CD4-positive, alpha-beta T cell treated with Interferon gamma for 1 hour (primary cell): ENCODE measurements at regions not wholly inside any gene's neighbourhood (a gene's known extent, or its start where the extent isn't known, plus 50 kb on each side); places are given as distances from the start of the nearest gene placed in this dataset.
"Not testable (repeated sequence)": the region's sequence is repeated elsewhere in the genome, so short reads cannot be mapped to it uniquely, and the experiment has no call there.

Source experiments
- DNase-seq: peaks from one replicate; pipeline ENCODE4 v3.0.0-alpha.2; 2020

DNA sequence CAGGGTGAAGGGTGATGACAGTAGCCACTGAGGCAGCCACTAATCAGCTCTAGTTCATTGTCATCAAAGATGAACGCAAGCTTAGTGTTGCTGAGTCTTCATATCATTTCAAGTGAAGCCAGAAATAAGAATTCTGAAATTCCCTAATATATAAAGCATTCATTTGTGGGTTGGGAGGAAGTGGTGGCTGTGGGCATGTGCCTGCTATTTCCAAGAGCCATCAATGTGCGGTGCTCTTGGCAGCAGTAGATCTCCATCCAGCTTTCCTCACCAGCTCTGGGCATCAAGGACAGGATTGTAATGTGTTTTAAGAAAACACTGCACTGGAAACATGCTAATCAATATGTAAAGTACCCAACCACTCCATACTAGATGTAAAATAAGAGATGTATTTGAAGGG, 202.5 kb upstream of the AHR start:
- no peak for DNase-seq

DNA sequence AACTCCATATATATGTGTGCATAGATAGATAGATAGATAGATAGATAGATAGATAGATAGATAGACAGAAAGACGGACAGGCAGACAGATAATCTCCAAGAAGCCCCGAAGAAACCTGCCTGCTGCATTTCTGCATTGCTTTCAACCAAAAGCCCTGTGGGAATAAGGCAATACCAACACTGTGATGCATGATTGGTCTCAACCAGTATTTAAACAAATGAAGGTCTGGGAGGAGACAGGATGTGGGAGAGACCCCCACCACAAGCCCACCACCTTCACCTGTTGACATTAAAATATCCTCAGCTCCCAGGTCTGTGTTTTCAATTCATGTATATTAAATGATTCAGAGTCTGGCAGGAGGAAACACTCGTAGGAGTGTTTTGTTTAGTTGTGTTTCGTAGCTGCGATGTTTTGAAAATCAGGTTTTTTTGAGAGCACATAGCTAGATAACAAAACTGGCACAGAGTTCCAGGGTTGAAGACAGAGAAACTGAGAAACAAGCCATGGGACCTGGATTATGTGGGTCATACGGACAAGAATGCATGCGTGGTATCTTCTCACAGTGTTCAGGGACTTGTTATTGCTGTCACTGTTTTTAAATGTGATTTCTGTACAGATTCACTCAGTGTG, 200.7 kb upstream of the AHR start:
- no peak for DNase-seq

DNA sequence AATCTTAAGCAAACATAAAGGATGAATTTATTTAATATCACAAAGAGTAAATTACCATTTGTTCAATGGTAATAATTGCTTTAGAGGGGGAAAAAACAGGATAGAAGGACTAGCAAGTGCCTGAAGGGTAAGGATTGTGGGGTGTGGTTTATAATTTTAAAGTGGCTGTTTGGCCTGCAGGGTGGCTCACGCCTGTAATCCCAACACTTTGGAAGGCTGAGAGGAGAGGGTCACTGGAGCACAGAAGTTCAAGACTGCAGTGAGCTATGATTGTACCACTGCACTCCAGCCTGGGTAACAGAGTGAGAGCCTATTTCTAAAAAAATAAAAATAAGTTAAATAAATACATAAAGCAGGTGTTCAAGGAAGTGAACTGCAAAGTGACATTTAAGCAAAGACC, 199.9 kb upstream of the AHR start:
- DNase-seq: no peak

DNA sequence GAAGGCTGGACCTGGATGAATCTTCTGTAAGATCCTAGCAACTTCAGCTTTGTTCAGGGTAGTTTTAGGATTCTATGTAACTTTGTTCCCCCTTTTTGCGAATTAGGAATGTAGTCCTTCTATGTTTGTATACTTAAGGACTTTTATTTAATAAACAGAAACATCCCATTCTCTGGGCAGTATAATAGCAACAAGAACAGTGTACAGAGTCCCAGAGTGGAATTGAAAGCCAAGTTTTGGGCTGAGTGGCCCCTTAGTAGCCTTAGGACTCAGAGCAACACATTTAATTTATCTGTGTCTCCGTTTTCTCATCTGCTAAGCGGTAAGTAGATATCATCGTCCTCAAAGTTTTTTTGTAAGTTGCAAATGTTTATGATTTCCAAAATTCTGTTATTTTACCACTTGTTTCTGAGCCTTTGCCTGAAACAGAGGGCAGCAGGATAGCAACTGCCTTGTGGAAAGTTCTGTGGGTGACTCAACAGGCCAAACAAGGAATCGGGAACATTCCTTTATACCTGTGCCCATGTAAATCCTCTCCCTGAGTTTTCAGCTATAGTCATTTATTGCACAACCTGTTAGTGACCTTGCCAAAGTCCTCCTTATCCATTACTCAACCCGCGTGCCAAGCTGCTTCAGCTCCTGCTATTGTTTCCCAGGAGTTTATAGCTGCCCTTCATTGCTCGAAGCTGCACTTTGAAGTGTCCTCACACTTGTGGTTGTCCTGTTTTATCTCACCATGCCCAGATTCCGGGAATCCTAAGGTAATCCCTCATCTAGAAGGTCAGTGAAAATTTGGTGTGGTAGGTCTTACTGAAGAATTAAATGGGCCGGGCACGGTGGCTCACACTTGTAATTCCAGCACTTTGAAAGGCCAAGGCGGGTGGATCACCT, 199.1 kb upstream of the AHR start:
- DNase-seq: no peak

- not testable (repeated sequence) for DNase-seq
Observed at GRCh38 chr7:17099974-17100509, 198.4 kb upstream of the AHR start.

- DNase-seq: no peak
Observed at GRCh38 chr7:17101207-17101696, 197.2 kb upstream of the AHR start.

DNA sequence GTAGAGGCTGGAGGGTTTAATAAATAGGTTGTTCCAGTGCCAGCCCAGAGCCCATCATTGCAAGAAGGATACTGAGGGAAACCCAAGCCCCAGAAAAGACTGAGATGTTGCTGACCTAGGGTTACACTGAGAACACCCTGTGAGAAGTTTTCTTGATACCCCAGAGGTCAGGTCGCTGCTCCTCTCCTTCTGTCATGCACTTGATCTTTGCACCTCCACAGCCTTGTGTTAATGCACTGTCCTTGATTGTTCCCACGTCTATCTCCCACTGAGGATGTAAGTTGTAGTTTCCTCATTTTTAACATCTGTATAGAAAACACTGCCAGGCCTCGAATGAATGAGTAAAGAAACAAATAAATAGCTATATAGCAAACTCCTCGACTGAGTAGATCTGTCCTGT, 195.3 kb upstream of the AHR start:
- DNase-seq: no peak

DNA sequence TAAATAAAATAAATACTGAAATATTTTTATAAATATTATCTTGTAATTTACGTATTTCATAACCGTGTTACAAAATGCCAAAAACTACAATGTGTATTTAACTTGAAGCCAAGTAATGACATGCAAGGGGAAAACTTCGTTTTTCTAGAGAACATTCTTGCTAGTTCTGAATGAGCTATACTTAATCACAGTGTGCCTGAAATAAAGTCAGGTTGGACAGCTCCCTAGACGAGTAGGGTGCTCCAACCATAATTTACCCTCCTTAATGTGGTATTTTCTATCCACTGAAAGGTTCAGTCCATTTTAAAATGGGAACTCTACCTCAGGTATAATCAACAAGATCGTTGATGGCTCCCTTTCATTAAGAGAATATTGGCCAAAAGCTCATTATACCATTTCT, 194.5 kb upstream of the AHR start:
- no peak for DNase-seq

- no peak for DNase-seq
Observed at GRCh38 chr7:17104419-17104818, 194.0 kb upstream of the AHR start.

- no peak for DNase-seq
Observed at GRCh38 chr7:17105701-17106100, 192.8 kb upstream of the AHR start.

DNA sequence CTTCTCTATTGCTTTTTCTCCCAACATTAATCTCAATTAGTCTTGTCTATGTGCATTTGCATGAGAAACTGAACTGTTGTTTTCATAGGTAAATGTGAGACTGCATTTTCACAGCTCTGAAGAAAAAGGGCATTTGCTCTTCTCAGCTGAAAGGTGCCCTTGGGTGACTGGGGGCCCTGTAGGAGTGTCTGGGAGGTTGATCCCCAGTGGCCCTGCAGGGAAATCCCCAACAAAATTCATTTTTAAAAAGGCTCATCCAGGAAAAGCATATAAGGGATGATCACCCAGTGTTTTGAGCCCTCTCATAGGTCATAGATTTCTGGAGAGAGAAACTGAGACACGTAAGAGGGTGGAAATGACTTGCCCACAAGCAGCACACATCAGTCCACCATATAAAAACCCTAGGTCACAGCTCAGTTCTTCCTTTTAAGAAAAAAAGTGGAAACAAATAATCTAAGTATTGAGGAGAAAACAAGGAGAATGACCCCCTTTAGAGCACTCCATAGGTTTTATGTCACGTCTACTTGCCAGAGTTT, 190.3 kb upstream of the AHR start:
- no peak for DNase-seq

- DNase-seq: no peak
Observed at GRCh38 chr7:17109020-17109419, 189.4 kb upstream of the AHR start.

- not testable (repeated sequence) for DNase-seq
Observed at GRCh38 chr7:17113770-17114169, 184.7 kb upstream of the AHR start.

GRCh38 chr7:17118412-17118811, 180.0 kb upstream of the AHR start:
- DNase-seq: no peak

DNA sequence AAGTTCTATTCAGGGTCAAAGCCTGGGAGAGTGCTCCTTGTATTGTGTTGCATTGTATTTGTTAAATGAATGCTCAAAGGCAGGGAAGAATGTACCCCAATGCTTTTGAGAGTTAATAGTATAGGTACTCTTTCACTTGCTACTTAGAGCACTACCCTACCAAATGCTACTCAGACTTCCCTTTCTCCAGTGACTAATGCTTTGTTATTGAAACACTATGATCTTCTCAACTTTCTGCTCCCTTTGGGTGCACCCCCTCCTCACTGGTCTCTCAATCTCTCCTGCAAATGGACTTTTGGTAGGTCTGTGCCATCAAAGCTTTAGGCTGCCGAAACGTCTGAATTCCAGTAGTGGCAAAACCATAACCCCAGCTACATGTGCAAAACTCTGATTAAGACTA, 177.7 kb upstream of the AHR start:
- DNase-seq: no peak

DNA sequence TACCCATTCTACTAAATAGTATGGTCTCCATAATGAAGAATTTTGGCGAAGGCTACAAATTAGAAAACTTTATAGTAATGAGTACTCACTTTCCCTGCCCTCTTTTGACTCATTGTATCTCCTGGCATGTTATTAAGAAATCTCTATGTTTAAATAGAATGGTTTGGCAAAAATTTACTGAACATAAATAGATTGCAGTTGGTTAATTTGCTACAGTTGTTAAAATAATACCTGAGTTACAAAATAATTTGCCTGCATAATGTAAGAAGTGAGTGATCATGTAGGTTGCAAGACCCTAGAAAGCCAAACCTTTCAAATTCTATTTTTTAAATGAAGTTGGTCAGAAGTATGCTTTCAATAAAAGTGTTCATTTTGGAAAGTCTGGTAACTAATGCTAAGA, 176.8 kb upstream of the AHR start:
- no peak for DNase-seq

GRCh38 chr7:17123020-17123419, 175.4 kb upstream of the AHR start:
- DNase-seq: no peak

DNA sequence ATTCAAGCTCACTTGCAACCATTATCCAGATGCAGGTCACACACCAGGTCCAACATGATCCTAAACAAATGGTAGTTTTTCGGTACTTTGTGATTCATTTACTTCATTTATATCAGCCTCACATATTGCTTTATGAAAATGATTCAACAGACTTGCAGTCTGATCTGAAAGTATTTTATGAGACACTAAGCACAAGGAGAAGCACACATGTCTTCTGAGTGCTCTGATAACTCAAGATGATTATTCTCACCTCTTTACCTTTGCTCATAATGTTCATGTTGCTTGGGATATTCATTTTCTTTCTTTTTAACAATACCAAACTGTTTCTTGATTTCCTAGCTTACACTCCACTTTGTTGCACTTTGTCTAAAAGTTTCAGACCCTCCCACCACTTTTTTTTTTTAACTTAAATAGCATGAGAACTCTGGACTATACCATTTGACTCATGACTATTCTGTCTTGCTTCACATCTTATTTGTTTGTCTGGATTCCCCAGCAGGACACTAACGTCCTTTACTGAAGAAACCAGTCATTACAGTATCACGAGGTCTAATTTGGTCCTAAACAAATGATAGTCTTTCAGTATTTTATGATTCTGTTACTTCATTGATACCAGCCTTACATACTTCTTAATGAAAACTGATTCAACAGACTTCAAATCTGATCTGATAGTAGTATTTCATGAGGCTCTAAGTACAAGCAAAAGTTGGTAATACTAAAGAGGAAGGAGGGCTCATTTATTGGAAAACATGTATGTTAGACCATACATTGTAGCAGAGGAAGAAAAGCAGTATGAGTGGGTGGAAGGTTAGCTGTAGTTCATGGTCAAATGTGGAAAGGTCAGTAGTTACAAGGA, 171.8 kb upstream of the AHR start:
- no peak for DNase-seq

DNA sequence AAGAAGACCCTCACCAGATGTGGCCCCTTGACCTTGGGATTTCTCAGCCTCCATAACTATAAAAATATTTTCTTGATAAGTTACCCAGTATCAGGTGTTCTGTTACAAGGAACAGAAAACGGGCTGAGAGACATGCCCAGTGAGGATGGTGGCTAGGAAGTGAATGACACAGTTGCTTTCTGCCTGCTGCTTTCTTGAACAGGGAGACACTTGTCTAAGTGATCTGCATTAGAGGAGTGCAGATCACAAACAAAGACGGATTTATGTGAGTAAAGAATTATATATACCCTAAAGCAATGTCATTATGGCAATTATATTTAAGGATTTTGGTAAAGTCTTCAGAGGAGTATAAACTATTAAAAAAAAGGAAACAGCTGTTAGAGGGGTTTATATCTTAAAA, 169.2 kb upstream of the AHR start:
- no peak for DNase-seq

- no peak for DNase-seq
Observed at GRCh38 chr7:17130281-17131059, 168.0 kb upstream of the AHR start.

DNA sequence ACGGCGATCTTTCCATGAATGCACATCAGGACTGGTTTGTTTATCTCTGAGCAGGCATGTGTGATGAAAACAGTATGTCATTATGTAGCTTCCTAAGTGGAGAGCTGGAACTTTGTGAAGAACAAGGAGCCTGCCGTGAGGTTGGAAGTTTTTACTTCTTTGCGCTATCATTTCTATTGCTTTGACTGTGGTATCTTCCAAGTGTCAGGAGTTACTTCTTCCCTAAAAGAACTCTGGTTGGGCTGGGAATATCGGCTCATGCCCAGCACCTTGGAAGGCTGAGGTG, 167.4 kb upstream of the AHR start:
- DNase-seq: no peak

DNA sequence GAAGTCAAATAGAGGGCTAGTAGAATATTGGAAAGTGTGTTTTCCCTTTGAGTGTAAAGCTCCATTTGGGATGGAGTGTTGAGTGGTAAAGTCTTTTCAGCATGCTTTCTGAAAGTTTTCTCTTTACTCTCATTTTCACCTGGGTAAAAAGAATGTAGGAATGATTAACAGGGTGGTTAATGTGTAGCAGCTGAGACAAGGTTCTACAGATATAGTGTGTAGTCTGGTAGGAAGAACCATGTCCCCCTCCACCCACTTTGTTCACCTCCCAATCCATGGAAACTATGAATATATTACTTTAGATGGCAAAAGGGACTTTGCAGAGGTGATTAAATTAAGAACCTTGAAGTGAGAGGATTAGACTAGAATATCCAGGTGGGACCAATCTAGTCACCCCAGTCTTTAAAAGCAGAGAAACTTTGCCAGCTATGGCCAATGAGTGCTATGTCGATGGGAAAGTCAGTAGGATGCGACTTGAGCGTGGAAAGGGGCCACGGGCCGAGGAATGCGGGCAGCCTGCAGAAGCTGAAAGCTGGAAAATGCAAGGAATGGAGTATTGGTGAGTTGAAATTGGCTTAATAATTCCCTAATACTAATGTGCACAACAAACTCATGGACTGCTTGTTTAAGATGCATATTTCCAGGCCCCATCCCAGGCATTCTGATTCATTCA, 166.3 kb upstream of the AHR start:
- no peak for DNase-seq
